ENCODE measurements at regions not wholly inside any gene's neighbourhood (a gene's known extent, or its start where the extent isn't known, plus 50 kb on each side); places are given as distances from the start of the nearest gene placed in this dataset.

DNA sequence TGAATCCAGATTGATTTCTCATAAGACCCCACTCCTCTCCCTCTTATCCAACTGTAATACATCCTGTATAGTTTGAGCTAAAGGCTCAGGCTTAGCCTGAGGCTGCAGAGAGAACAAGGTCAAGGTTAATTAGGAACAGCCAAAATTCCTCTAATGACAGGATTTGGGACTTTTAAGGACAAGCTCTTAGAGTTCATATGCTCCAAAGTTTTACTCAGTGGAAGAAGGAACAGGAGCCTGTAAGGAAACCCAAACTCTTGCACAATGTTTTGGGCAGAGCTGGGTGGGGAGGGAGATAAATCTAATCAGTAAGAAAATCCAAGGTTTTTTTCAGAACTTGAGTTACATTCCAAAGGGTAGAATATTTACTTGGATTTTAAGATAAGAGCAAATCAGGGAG, 238.8 kb downstream of the QDPR start:
- DNase-seq (ENCODE audit: low read depth in 2 of 2): peak; percentile 17 to 45
- Histone ChIP-seq H3K9ac (ENCODE audit: insufficient read depth, low read length) (no peak overlapping the region), H3K9me3 (ENCODE audit: control insufficient read depth, insufficient read depth, low read depth, low read length) (no peaks in the 10 kb centered on the region), H3K4me1 (ENCODE audit: control insufficient read depth, extremely low read depth, insufficient read depth, low read length) (no peaks in the 10 kb centered on the region), H2AFZ (ENCODE audit: low read length) (no peak overlapping the region), H3K36me3 (ENCODE audit: control insufficient read depth, insufficient read depth, low read length) (no peaks in the 10 kb centered on the region), H4K20me1 (ENCODE audit: control insufficient read depth, extremely low read depth, insufficient read depth, low read length) (no peaks in the 10 kb centered on the region), H3K4me2 (ENCODE audit: extremely low read depth, insufficient read depth, low read length) (no peak overlapping the region), H3K4me3 (replicated peaks in 1 of 4; ENCODE audit: control extremely low read depth in 1 of 4, insufficient read depth in 1 of 4, low read depth in 3 of 4, low read length in 4 of 4) (no peak overlapping the region), H3K79me2 (ENCODE audit: control insufficient read depth, insufficient read depth, low read length) (no peaks in the 10 kb centered on the region), H3K27ac (ENCODE audit: insufficient read depth, low read length) (no peak overlapping the region), H3K27me3 (ENCODE audit: control insufficient read depth, insufficient read depth, low read length) (no peaks in the 10 kb centered on the region)
- TF ChIP-seq EZH2 (IDR thresholded peaks at IDR 0.05; ENCODE audit: low read length, missing control alignments): no peak
- TF ChIP-seq, protein P1, sequence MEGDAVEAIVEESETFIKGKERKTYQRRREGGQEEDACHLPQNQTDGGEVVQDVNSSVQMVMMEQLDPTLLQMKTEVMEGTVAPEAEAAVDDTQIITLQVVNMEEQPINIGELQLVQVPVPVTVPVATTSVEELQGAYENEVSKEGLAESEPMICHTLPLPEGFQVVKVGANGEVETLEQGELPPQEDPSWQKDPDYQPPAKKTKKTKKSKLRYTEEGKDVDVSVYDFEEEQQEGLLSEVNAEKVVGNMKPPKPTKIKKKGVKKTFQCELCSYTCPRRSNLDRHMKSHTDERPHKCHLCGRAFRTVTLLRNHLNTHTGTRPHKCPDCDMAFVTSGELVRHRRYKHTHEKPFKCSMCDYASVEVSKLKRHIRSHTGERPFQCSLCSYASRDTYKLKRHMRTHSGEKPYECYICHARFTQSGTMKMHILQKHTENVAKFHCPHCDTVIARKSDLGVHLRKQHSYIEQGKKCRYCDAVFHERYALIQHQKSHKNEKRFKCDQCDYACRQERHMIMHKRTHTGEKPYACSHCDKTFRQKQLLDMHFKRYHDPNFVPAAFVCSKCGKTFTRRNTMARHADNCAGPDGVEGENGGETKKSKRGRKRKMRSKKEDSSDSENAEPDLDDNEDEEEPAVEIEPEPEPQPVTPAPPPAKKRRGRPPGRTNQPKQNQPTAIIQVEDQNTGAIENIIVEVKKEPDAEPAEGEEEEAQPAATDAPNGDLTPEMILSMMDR (conservative IDR thresholded peaks at IDR 0.05 in 1 of 2, IDR thresholded peaks at IDR 0.05 in 1 of 2; ENCODE audit: low read depth in 1 of 2, low read length in 2 of 2): no peak

DNA sequence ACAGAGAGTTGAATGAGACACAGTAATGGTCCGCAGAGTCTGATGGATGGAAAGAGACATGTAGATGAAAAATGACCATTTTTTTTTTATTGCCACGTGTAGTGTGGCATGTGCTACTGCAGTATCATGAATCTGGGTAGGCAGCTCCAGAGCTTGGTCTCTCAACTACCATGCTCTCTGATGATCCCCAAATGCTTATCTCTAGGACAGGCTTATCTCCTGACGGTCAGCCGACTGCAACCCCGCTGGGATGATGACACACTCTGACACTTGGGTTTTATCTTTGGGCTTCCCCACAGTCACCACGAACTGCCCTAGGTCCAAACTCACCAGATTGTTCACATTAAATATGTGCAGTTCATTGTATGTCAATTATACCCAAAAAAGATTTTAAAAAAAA, 239.7 kb downstream of the QDPR start:
- Histone ChIP-seq H3K9ac (ENCODE audit: insufficient read depth, low read length) (no peak overlapping the region), H3K9me3 (ENCODE audit: control insufficient read depth, insufficient read depth, low read depth, low read length) (no peaks in the 10 kb centered on the region), H3K27ac (ENCODE audit: insufficient read depth, low read length) (no peak overlapping the region), H3K4me1 (ENCODE audit: control insufficient read depth, extremely low read depth, insufficient read depth, low read length) (no peaks in the 10 kb centered on the region), H2AFZ (ENCODE audit: low read length) (no peak overlapping the region), H3K4me3 (replicated peaks in 1 of 4; ENCODE audit: control extremely low read depth in 1 of 4, insufficient read depth in 1 of 4, low read depth in 3 of 4, low read length in 4 of 4) (no peak overlapping the region), H3K79me2 (ENCODE audit: control insufficient read depth, insufficient read depth, low read length) (no peaks in the 10 kb centered on the region), H3K27me3 (ENCODE audit: control insufficient read depth, insufficient read depth, low read length) (no peaks in the 10 kb centered on the region), H3K4me2 (ENCODE audit: extremely low read depth, insufficient read depth, low read length) (no peak overlapping the region), H3K36me3 (ENCODE audit: control insufficient read depth, insufficient read depth, low read length) (no peaks in the 10 kb centered on the region), H4K20me1 (ENCODE audit: control insufficient read depth, extremely low read depth, insufficient read depth, low read length) (no peaks in the 10 kb centered on the region)
- DNase-seq (ENCODE audit: low read depth in 2 of 2): peak in 1 of 2 donors; percentile 30
- TF ChIP-seq, protein P1 (conservative IDR thresholded peaks at IDR 0.05 in 1 of 2, IDR thresholded peaks at IDR 0.05 in 1 of 2; ENCODE audit: low read depth in 1 of 2, low read length in 2 of 2): no peak
- TF ChIP-seq EZH2 (IDR thresholded peaks at IDR 0.05; ENCODE audit: low read length, missing control alignments): no peak

DNA sequence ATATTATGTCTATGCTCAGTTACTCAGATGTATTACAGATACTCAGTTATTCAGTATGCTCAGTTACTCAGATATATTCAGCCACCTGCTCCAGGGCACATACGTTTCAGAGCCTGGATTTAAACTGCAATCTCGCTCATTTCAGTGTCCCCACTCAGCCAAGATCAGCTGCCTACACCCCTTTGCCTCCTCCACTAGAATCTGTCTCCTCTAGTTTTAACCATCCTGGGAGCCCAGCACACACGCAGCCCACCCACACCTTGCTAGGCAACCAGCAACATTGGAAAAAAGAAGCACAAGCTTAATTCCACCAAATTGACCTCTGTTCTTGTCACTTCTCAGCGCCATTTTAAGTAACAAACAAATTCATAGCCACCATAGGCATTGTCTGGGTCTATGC, 246.2 kb downstream of the QDPR start:
- Histone ChIP-seq H3K27me3 (ENCODE audit: control insufficient read depth, insufficient read depth, low read length) (no peaks in the 10 kb centered on the region), H3K27ac (ENCODE audit: insufficient read depth, low read length) (no peak overlapping the region), H2AFZ (ENCODE audit: low read length) (no peak overlapping the region), H3K4me2 (ENCODE audit: extremely low read depth, insufficient read depth, low read length) (no peak overlapping the region), H3K9me3 (ENCODE audit: control insufficient read depth, insufficient read depth, low read depth, low read length) (no peaks in the 10 kb centered on the region), H4K20me1 (ENCODE audit: control insufficient read depth, extremely low read depth, insufficient read depth, low read length) (no peaks in the 10 kb centered on the region), H3K4me3 (replicated peaks in 1 of 4; ENCODE audit: control extremely low read depth in 1 of 4, insufficient read depth in 1 of 4, low read depth in 3 of 4, low read length in 4 of 4) (no peak overlapping the region), H3K79me2 (ENCODE audit: control insufficient read depth, insufficient read depth, low read length) (no peaks in the 10 kb centered on the region), H3K36me3 (ENCODE audit: control insufficient read depth, insufficient read depth, low read length) (no peaks in the 10 kb centered on the region), H3K4me1 (ENCODE audit: control insufficient read depth, extremely low read depth, insufficient read depth, low read length) (no peaks in the 10 kb centered on the region), H3K9ac (ENCODE audit: insufficient read depth, low read length) (no peak overlapping the region)
- TF ChIP-seq, protein P1 (conservative IDR thresholded peaks at IDR 0.05 in 1 of 2, IDR thresholded peaks at IDR 0.05 in 1 of 2; ENCODE audit: low read depth in 1 of 2, low read length in 2 of 2): no peak
- TF ChIP-seq EZH2 (IDR thresholded peaks at IDR 0.05; ENCODE audit: low read length, missing control alignments): no peak
- DNase-seq (ENCODE audit: low read depth in 2 of 2): no peak
